Gastrocnemius medialis (tissue), 4 donors: ENCODE measurements at regions not wholly inside any gene's neighbourhood (a gene's known extent, or its start where the extent isn't known, plus 50 kb on each side); places are given as distances from the start of the nearest gene placed in this dataset.
"Not testable (repeated sequence)": the region's sequence is repeated elsewhere in the genome, so short reads cannot be mapped to it uniquely, and the experiment has no call there.

ENCODE experiments used
- POLR2A ChIP-seq, 2 donors: fragments of 450-650 bp; IDR thresholded peaks; one replicate each; pipeline ENCODE4 v1.6.1; 2017; ENCODE audit warnings: antibody characterized with exemption in 2 of 2, mild to moderate bottlenecking in 2 of 2, moderate library complexity in 2 of 2
- TF ChIP-seq, protein P1 (sequence below), 5 experiments: fragments of 450-650 bp in 3 of 5; fragments of 200-600 bp in 2 of 5; sonication (generic) in 2 of 5; IDR thresholded peaks in 4 of 5; conservative IDR thresholded peaks in 1 of 5; 1 replicate in 4 of 5; 2 replicates in 1 of 5; pipeline ENCODE4 v1.5.1; 2016 to 2019; ENCODE audit warnings: antibody characterized with exemption in 5 of 5, mild to moderate bottlenecking in 3 of 5, moderate library complexity in 3 of 5

- TF ChIP-seq, protein P1, sequence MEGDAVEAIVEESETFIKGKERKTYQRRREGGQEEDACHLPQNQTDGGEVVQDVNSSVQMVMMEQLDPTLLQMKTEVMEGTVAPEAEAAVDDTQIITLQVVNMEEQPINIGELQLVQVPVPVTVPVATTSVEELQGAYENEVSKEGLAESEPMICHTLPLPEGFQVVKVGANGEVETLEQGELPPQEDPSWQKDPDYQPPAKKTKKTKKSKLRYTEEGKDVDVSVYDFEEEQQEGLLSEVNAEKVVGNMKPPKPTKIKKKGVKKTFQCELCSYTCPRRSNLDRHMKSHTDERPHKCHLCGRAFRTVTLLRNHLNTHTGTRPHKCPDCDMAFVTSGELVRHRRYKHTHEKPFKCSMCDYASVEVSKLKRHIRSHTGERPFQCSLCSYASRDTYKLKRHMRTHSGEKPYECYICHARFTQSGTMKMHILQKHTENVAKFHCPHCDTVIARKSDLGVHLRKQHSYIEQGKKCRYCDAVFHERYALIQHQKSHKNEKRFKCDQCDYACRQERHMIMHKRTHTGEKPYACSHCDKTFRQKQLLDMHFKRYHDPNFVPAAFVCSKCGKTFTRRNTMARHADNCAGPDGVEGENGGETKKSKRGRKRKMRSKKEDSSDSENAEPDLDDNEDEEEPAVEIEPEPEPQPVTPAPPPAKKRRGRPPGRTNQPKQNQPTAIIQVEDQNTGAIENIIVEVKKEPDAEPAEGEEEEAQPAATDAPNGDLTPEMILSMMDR (IDR thresholded peaks at IDR 0.05 in 4 of 5, conservative IDR thresholded peaks at IDR 0.05 in 1 of 5), result not testable (repeated sequence)
- not testable (repeated sequence) for TF ChIP-seq POLR2A (IDR thresholded peaks at IDR 0.05)
These were observed 68.1 kb downstream of the GOLGA6L6 start for GRCh38 chr15:20473465-20473864.
